DMS114 treated with DMSO at 0.1 percent for 48 hours (cell line): ENCODE measurements at regions not wholly inside any gene's neighbourhood (a gene's known extent, or its start where the extent isn't known, plus 50 kb on each side); places are given as distances from the start of the nearest gene placed in this dataset.

ENCODE experiments used
- DNase-seq: peaks from one replicate; lab custom pipeline; 2025; ENCODE audit not compliant: unreplicated experiment; lab: John Stamatoyannopoulos, UW

GRCh38 chr11:98874050-98874449 is 146.7 kb upstream of the CNTN5 start:
- DNase-seq = no peak

- no peak for DNase-seq
Measured at GRCh38 chr11:98895936-98896335, 124.8 kb upstream of the CNTN5 start.

DNA sequence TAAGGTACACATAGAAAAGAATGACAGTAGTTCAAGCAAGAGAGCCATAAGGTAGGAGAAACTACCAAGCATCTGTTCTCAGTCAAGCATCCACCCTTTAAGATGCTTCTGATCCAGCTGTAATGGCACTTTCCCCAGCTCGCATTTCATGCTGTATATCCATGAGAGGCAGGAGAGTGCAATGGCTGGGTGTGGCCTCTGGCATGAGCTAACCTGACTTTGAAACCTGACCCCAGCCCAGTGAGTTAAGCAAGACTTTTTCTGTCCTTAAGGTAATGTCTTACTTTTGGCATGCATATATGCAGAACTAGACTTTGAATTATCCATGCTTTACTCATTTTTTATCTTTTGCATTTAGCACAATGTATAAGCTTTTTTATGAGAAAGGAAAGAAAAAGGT is 79.8 kb upstream of the CNTN5 start:
- DNase-seq = no peak

- DNase-seq = no peak
Measured at GRCh38 chr11:98944461-98944860, 76.3 kb upstream of the CNTN5 start.

DNA sequence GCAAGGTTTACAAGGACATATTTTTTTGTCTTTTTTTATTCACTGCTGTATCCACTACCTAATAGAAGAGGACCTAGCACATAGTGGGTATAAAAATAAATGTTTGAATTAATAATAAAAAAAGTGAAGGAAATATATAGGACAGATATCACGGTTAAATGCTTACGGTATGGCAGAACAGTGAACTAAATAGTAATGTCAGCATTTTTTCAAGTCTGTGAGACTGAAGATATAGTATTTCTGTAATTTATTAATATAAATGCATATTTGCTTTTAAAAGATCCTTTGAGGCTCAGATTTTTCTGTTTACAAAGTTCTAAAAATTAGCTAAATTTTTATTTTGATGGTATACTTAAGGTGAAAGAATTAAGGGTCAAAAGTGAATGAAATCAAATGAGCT is 68.6 kb upstream of the CNTN5 start:
- no peak for DNase-seq

GRCh38 chr11:98955551-98955950 is 65.2 kb upstream of the CNTN5 start:
- DNase-seq = no peak

- DNase-seq = no peak
Measured at GRCh38 chr11:98964146-98964545, 56.6 kb upstream of the CNTN5 start.

DNA sequence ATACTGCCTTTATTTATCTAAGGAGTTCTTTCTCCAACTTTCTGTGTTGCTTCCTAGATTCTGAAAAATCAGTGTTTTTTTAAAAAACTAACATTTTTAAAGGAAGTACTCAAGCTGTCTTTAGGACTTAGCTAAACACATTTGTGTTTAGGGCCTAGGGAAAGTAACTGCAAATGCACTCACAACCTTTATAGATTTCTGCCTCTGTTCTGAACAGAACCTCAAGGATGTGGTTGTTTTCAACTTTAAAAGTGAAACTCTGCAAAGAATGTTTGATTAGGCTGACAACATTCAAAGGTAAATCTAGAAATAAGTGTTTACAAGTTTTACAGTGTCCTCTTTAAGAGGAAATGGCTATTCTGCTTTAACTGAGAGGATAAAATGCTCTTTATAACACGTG is 55.4 kb upstream of the CNTN5 start:
- DNase-seq = no peak

DNA sequence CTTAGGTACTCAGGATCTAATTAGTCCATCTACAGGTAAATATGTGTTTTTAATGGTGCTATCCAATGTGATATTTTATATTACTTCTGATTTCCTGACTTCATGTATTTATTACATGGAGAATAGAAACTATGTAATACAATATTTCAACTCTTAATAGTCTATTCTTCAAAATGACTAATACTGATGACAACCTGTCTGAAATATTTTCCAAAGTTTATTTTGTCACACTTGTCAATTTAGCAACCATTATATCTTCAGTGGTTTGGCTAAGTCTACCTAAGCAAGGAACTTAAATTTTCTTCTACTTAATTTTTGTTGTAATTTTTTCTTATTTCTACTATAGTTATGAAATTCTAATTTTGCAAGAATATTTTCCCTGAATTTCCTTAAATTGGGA is 55.0 kb upstream of the CNTN5 start:
- DNase-seq = no peak

DNA sequence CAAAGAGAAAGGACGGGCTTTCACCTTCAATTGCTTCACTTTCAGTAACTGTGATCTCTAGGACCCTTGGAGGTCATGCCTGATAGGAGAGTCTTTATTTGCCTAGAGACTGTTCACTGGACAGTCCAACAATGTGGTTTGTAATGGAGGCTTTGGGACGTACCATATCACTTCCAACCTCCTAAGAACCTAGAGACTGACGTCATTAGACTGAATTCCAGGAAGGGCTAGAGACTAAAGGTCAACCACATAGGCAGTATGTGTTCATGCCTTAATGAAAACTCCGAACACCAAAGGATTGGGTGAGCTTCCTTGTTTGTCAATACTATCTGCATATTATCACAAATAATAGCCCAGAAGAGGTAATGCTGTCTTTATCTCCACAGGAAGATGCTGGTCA is 53.7 kb upstream of the CNTN5 start:
- no peak for DNase-seq
